ENCODE measurements at regions not wholly inside any gene's neighbourhood (a gene's known extent, or its start where the extent isn't known, plus 50 kb on each side); places are given as distances from the start of the nearest gene placed in this dataset.

DNA sequence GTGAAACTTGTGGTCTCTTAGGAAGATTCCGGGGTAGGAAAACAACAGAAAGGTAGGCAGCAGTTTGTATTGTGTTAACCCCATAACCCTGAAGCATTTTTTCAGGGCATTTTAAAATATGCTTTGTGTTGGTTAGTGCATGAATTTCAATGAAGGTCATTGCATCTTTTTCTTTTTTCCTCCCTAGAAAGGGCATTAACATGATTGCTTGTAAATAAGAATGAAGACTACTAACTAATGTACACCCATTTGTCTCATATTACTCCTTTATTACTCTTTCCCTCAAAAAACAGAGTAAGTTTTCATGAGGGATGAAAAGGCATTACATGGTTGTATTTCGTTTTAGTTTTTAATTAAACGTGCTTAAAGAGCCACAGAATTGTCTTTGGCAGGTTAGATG is 141.4 kb downstream of the OGFRL1 start:
- no peak for DNase-seq (ENCODE audit: low read depth, low spot score)

DNA sequence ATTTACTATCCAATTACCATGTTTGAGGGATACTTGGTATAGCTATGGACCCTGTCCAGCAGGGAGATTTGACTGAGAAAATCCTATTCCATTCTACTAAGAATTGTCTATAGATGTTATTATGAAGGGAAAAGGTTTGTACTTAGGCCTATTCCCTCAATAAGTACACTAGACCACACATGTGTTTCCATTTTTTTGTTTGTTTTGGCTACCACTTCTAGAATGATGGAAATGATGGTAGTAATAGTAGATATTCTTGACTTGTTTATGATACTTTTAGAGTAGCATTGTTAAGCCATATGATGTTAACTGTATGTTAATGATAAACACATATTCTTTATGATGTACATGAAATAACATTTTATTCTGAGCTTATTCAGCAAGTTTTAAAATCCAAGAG is 144.8 kb downstream of the OGFRL1 start:
- DNase-seq (ENCODE audit: low read depth, low spot score) = no peak

DNA sequence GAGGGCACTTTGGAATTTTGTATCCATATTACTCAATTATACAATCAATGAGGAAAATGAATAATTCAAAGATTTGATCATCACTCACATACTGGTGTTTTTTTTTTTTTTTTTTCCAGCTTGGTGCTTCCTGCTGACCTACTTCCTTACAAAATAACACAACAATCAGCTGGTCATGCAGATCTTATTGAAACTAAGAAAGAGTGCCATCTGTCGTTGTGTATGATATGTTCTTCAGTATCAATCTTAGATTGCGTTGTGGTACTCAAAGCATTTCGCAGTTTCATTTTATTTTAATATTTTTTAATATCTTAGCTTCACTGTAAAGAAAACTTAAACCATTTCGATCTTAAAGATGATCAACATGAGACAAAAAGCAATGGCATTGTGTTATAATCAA is 155.6 kb downstream of the OGFRL1 start:
- DNase-seq (ENCODE audit: low read depth, low spot score) = no peak

DNA sequence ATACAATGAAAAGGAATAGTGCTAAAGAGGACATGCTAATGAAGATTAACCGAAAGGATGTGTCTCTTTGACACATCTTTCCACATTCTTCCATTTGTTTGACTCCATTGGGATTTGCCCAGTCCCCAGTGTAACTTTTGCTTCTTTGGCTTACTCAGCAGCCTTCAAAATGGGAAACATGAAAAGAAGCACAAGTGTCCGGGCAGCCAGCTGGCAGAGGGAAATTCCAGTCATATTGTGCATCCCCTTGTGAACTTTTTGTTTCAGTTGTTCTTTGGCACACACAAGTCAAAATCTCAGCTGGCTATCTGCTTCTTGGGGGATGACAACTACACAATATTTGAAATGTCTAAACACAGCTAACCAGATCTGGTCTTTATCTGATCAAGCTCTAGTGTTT is 157.4 kb downstream of the OGFRL1 start:
- no peak for DNase-seq (ENCODE audit: low read depth, low spot score)

DNA sequence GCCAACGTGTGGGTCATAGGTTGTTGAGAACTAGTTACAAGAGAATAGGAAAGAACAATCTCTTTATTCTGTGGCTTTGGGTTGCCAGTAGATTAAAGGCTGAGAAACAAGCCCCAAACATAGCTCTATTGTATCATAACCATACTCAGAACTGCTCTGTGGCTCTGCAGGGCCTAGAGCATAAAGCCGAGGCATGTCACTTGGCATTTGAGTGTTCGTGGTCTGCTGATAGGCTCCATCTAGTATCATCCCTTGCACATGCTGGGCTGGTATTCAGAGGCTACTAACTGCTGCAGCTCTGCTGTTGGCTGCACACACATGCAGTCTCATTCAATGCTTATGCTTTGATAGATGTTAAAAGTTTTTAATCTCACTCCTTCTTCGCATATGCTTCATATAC is 157.9 kb downstream of the OGFRL1 start:
- no peak for DNase-seq (ENCODE audit: low read depth, low spot score)

DNA sequence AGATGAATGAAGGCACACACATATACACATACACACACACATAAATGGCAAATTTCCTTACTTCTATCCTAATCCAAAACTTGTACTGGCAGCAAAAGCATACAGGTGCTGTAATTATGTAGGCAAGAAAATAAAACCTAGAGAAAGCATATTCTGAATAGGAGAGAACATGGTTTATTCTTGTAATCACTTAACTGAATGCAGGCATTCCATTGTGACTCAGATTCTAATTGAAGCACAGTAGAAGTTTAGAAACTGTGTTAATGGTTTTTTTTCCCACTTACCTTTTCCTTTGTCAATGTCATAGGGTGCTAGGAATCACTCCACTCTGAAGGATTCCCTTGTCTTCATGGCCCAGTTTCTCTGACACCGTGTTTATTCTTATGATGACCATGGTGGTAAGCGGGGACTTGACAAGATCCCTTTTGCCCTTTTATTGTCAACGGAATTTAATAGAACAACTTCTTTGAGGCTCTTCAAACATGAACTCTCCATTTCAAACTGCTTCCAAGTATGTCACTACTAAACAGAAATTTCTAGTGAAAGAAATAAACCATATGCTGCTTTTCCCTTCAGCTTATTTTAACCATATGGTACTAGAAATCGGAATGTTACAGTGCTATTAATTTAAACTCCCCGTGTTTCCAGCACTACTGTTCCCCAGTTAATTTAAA is 164.2 kb downstream of the OGFRL1 start:
- no peak for DNase-seq (ENCODE audit: low read depth, low spot score)

DNA sequence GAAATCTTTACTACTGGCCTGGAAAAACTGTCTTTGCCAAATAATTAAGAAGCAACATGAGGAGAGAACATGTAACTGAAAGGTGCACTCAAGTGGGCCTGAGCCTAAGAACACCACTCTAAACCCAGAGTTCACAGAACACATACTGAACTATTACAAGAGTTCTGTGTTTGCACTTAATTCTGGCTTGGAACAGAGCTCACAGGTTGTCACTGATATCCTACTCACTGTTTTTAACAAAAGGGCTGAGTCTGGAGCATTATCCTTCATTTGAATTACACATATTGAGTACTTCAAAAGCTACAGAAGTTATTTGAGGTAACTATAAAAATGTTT is 164.7 kb downstream of the OGFRL1 start:
- no peak for DNase-seq (ENCODE audit: low read depth, low spot score)

DNA sequence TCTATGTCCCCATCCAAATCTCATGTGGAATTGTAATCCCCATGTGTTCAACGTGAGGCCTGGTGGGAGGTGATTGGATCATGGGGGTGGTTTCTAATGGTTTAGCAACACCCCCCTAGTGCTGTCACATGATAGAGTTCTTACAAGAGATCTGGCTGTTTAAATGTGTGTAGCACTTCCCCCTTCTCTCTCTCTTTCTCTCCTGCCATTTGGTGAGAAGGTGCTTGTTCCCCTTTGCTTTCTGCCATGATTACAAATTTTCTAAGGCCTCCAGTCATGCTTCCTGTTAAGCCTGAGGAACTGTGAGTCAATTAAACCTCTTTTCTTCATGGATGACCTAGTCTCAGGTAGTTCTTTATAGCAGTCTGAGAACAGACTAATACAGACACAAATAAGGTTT is 165.4 kb downstream of the OGFRL1 start:
- no peak for DNase-seq (ENCODE audit: low read depth, low spot score)

DNA sequence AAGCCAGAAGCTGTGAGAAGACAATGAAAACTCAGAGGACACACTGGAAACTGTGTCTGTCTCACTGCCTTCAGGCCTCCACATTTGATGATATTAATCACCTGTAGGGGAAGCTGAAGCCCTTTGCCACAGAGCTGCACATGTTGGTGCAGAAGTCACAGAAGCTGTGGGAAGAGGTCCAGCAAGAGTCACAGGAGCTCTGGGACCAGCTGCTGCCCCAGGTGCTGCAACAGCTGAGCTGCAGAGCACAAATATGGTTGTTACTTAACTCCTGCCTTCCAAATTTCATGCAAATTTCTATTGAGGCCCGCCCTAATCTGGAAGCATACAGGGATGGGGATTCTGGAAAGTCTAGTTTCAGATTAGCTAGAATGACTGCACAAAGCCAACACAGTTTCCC is 169.3 kb downstream of the OGFRL1 start:
- DNase-seq (ENCODE audit: low read depth, low spot score) = no peak

DNA sequence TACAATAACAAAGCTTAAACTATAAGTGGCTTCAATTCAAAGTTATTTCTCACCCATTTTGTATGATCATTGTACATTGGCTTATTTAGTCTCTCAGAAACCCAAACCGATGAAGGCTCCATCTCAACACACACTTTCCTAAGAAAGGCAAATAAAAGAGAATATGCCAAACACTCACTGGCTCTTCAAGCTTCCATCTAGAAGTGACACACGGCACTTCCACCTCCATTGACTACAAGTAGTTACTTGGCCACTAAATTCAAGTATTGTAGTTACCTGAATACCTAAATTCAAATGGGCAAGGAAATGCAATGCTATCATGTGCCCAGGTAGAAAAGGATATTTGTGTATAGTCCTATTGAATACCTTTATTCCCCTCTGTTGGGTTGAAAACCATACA is 170.6 kb downstream of the OGFRL1 start:
- DNase-seq (ENCODE audit: low read depth, low spot score) = no peak

DNA sequence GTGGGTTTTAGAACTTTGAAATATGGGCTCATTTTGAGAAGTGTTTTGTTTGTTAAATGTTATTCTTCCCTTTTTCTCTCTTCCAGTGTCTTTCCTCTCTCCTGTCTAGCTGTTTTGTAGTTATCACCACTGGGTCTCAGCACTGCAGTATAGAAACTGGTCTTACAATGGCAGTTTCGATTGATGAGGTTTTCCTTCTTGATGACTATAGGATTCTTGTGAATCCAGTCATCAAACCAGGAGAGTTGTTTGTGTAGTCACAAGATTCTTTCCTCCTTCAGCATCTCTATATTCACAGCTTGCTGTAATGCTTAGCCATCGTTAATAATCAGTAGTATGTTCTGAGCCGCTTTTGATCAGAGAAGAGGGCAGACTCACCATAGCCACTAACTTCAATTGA is 172.3 kb downstream of the OGFRL1 start:
- DNase-seq (ENCODE audit: low read depth, low spot score) = no peak

DNA sequence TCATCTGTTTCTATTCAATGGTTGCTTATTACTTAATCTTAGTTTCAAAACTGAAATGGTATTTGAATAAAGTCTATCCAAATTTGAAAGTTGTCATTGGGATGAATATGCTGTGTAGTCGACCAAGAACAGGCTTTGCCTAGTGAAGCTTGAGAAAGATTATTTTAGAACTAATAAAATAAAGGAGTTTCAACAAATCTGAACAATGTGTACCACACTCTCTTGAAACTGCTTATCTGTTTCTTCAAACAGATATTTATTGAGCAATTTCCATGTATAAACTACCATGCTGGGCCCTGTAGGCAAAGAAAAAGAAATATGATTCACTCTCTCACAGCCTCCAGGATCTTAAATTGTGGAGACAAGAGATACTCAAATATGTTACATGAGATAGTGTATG is 174.4 kb downstream of the OGFRL1 start:
- no peak for DNase-seq (ENCODE audit: low read depth, low spot score)

DNA sequence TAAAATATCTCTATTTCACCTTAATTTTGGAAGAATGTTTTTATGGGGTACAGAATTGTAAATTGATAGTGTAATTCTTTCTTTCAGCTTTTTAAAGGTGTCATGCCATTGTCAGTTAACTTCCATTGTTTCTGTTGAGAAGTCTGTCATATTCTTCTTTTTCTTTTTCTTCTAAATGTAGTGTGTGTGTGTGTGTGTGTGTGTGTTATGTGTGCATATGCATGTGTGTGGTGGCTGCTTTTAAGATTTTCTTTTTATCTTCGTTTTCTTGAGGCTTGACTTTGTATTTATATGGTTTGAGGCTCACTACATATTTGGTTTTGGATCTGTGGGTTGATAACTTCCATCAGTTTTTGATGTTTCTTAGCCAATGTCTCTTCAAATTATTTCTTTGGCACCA is 176.5 kb downstream of the OGFRL1 start:
- no peak for DNase-seq (ENCODE audit: low read depth, low spot score)

DNA sequence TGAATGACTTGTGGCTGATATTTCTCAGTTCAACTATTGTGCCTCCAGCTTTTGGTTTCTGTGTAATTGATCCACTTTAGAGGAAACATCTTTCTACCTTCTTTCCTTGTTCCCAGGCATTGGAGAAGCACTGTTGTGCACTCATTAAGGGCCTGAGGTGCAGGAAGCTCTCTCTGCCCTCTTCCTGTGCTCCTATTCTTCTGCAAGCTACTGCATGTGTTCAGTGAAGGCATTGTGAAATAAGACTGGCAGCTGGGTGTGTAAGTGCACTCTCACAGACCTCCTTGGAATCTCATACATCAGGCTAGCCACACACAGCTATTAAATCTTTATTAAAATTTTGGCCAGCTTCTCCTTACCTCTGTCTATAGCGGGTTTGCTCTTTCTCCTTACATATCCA is 177.8 kb downstream of the OGFRL1 start:
- DNase-seq (ENCODE audit: low read depth, low spot score) = no peak

DNA sequence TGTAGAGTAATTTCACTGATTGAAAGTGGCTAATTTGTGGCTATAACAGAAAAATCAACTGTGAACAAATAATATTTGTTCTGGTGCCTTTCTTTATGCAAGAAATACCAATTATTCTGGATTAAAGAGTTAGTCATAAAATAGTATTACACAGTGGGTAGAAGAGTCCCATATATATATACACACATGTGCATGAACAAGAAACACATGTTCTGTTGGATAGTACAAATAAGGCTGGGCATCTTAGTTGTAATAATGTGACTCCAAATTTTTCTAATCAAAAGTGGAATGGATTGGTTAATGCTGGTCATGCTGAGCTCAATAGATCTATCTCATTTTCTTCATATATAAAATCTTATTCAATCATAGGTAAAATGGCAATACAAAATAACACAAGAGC is 179.4 kb downstream of the OGFRL1 start:
- DNase-seq (ENCODE audit: low read depth, low spot score) = no peak

DNA sequence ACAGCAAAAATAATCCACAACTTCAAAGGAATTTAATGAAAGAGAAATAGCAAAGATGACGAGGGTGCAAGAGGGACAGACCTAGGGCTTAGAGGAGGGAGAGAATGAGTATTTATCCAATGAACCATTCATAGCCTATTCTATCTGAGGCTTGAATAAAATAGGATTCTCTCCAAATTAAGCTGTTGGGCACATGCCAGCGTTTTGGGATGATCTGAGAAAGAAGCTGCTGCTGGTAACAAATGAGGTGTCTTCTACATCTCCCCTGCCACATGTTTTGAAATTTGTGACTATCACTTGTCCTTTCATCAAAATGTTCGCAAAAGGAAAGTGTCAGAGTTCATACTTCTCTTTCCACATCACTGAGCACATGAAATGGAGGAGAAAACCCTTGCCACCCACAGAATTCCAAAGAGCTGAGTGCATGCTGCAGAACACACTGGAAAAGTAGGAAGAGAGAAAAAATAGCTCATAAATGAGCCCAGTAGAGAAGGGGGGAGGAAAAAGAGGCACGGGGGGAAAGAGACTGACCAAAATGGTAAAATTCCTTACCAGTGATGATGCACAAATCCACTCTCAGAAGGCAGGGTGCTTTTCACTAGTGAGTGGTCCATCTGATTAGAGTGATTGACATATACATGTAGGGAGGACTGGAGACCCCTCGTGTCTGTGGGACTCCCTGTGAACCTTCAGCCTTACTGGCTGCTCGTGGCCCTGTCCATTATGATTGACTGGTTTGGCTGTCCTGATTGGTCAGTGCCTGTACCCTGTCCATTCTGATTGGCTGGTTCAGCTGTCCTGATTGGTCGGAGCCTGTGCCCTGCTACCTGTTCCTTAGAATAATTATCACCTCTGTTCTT is 180.5 kb downstream of the OGFRL1 start:
- no peak for DNase-seq (ENCODE audit: low read depth, low spot score)

DNA sequence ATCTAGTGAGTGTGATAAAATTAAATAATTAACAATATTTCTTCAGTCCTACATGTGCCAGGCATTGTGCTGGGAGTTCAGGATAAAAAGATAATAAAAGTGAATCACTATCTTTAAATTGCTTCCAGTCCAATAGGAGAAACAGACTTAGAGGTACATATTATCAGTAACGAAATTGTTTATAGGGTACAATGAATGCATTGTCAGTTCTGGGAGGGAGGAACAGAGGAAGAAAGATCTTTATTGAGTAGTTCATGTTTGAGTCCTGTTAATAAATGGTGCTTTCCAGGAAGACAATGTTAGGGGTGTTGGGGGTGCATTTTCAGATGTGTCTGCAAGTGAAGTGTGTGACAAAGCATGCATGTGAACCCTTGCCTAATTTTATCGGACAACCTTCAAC is 183.1 kb downstream of the OGFRL1 start:
- DNase-seq (ENCODE audit: low read depth, low spot score) = no peak

DNA sequence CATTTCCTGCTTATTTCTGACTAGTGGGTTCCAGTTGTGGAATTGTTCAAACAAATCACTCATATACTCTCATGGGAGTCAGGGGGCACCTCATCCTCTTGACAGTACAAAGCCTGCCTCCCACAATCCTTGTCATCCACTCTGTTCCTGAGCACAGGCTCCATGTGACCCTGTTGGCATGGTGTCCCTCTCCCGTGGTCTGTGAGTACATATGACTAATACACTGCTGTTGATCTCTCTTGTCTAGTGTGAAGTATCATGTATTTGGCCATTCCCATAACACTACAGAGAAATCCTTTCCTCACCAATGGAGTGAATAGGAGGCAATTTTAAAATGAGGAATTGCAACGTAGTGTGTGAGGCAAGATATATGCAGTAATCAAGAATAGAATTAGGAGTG is 185.3 kb downstream of the OGFRL1 start:
- peak; percentile 76 for DNase-seq (ENCODE audit: low read depth, low spot score)

DNA sequence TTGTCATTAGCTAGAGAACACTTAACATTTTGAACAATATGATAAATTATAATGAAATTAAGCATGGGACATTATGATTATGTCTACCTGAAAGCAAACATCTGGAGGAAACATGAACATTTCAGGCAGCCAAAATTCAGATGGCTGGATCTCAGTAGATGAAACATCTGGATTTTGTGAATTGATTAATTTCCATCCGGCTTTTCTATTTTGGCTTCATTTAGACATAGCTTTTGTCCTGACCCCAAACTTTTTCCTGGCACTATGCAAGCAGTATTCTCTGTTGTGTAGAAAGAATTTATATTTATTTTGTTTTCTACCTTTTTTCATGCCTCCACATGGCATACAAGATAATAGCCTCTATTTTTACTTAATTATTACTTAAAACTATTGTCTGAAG is 186.3 kb downstream of the OGFRL1 start:
- DNase-seq (ENCODE audit: low read depth, low spot score) = no peak

DNA sequence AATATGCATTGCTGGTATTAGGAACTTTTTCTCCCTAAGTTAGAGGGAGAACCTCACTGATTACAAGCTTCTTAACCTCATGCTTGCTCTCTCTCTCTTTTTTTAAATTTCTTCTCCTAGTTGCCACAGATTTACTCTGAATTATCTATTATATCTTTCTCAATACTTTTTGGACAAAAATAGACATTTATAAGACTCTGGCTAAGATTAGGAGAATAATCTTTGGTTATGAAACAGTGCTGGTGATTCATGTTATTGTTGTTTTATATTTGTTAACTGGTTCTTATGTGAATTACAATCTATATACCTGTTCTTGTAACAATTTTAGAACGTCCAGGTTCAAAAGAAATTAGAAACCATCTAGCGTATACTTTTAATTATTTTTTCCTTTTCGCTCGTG is 187.8 kb downstream of the OGFRL1 start:
- DNase-seq (ENCODE audit: low read depth, low spot score) = no peak

DNA sequence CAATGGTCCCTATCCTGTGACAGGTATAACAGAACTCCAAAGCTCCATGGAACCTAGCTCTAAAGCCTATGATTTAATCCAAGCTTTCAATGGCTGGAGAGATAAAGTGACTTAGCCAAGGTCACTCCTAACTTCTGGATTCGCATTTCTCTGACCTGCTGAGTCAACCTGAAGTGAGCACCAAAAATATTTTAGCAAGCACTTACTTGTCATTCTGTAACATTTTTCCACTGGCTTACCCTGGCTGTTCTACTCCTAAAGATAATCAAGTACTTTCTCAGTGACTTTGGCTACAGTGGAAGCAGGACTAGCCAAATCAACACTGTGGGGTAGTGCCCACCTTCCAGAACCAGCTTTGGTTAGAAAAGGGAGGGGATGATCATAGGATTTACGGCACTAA is 188.3 kb downstream of the OGFRL1 start:
- no peak for DNase-seq (ENCODE audit: low read depth, low spot score)

DNA sequence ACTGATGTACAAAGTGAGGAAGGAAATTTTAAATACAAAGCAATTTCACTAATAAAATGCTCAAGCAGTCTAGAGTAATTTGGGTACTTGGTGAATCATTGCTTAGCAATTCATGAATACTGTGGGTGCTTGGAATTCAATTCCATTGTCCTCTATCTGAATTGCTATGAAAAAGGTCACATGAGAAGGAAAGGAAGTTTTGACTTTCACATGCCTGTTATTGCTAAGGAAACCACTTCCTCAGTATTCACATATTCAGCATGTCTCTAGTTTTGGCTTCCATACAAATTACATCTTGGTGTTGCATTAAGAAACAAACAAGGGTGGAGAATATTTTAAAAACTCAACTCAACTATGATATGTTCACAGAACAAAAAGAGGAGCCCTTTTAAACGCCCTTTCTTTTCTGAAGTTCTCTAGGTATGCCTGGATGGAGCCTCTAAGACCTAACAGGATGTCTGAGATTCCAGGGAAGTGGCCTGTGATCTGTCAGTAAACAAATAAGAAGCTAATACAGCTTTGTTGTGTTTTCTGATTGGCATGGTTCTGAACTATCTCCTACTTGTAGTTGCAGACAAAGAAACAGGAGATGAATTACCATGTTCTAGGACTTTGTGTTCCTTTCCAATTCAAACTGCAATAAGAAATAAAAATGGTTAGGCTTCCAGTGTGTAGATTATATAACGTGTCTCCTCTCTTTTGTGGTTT is 190.4 kb downstream of the OGFRL1 start:
- DNase-seq (ENCODE audit: low read depth, low spot score) = no peak

DNA sequence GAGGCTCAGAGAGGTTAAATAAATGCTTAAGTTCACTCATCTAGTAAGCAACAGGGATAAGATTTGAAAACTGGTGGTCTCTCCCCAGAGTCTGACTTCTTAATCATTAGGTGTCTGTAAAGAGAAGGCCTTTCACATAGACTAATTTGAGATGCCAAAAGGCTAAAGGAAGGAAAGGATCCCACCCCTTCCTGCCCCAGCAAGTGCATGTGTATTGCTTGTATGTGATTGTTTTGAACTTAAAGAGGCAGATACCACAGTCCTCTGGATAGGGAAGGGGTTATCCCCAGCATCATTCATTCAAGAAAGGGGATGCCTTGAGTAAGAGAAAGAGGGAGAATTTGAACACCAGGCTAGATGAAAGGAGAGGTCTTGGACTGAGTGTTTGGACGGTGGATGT is 192.0 kb downstream of the OGFRL1 start:
- no peak for DNase-seq (ENCODE audit: low read depth, low spot score)
